Esophagus muscularis mucosa (tissue), 4 donors: ENCODE measurements at regions not wholly inside any gene's neighbourhood (a gene's known extent, or its start where the extent isn't known, plus 50 kb on each side); places are given as distances from the start of the nearest gene placed in this dataset.

Source experiments
- DNase-seq: peaks from one replicate; pipeline ENCODE4 v3.0.0-alpha.2; 2017; ENCODE audit errors: extremely low spot score
- H3K27ac ChIP-seq, 4 donors: fragments of 200-600 bp; sonication (generic); replicated peaks in 1 of 4; 1 replicate in 3 of 4; 2 replicates in 1 of 4; pipeline ENCODE4 v1.5.1; 2016 to 2019; ENCODE audit warnings: mild to moderate bottlenecking in 1 of 4
- H3K27me3 ChIP-seq, 4 donors: fragments of 200-600 bp; sonication (generic); one replicate each; pipeline versions ENCODE4 v1.5.1 to v1.6.0; 2016 to 2019
- H3K36me3 ChIP-seq, 4 donors: fragments of 200-600 bp; sonication (generic); one replicate each; pipeline ENCODE4 v1.5.1; 2016 to 2019
- H3K4me1 ChIP-seq, 4 donors: fragments of 200-600 bp; sonication (generic); one replicate each; pipeline ENCODE4 v1.5.1; 2016 to 2019
- H3K4me3 ChIP-seq, 4 donors: fragments of 200-600 bp; sonication (generic); 1 replicate in 2 of 4; 2 replicates in 2 of 4; pipeline ENCODE4 v1.5.1; 2016 to 2019; ENCODE audit warnings: mild to moderate bottlenecking in 4 of 4, moderate library complexity in 1 of 4
- H3K9me3 ChIP-seq, 4 donors: fragments of 200-600 bp; sonication (generic); 1 replicate in 3 of 4; 2 replicates in 1 of 4; pipeline ENCODE4 v1.5.1; 2016 to 2019
- CTCF ChIP-seq, 3 experiments: fragments of 200-600 bp in 2 of 3; fragments of 450-650 bp in 1 of 3; sonication (generic) in 2 of 3; IDR thresholded peaks; one replicate each; pipeline ENCODE4 v1.5.1; 2017 to 2019; ENCODE audit warnings: antibody characterized with exemption in 3 of 3, mild to moderate bottlenecking in 2 of 3, moderate library complexity in 1 of 3
- EP300 ChIP-seq: sonication (generic); formaldehyde crosslinking; IDR thresholded peaks from one replicate; pipeline ENCODE4 v1.6.1; 2017; ENCODE audit warnings: antibody characterized with exemption
- POLR2A ChIP-seq: fragments of 450-650 bp; IDR thresholded peaks from one replicate; pipeline ENCODE4 v1.6.1; 2017; ENCODE audit warnings: antibody characterized with exemption, moderate library complexity, mild to moderate bottlenecking, low read depth
- POLR2AphosphoS5 ChIP-seq, 2 donors: sonication (generic); formaldehyde crosslinking; IDR thresholded peaks; one replicate each; pipeline ENCODE4 v1.6.1; 2017; ENCODE audit warnings: antibody characterized with exemption in 2 of 2
- WGBS: methylation state at CpG from one replicate; pipeline ENCODE4 v1.1.5; 2018; 5-methylcytosine and 5-hydroxymethylcytosine counted together
- intact Hi-C: fragments of 100-400 bp; cut with DNase I; formaldehyde crosslinking; loops from one replicate; pipeline ENCODE4 v1.15.1; 2023

GRCh38 chr6:154594496-154595198 is 84.2 kb upstream of the CNKSR3 start:
- 93% methylated on average over 9 of the region's 9 CpGs for WGBS
- intact Hi-C loops, result no loop called here
- H3K9me3 ChIP-seq, result no peaks in the 10 kb centered on the region
- no peak for DNase-seq
- H3K4me1 ChIP-seq, result peaks cover 9 to 36% (median 22%) of the 10 kb centered on the region in 4 donors
- H3K36me3 ChIP-seq, result no peaks in the 10 kb centered on the region
- TF ChIP-seq EP300, result no peak
- no peak for TF ChIP-seq POLR2A
- TF ChIP-seq POLR2AphosphoS5 (IDR thresholded peaks at IDR 0.05), result no peak
- no peak for TF ChIP-seq CTCF (IDR thresholded peaks at IDR 0.05)
- H3K27me3 ChIP-seq, result no peaks in the 10 kb centered on the region
- H3K27ac ChIP-seq, result no peak overlapping the region
- no peak overlapping the region for H3K4me3 ChIP-seq

- WGBS, result 50% methylated on average over 1 of the region's 1 CpG
Measured at GRCh38 chr6:154595538-154595937, 85.1 kb upstream of the CNKSR3 start.

GRCh38 chr6:154596009-154596408 is 85.5 kb upstream of the CNKSR3 start:
- Histone ChIP-seq H3K27ac (no peak overlapping the region), H3K4me3 (no peak overlapping the region), H3K36me3 (no peaks in the 10 kb centered on the region), H3K9me3 (no peaks in the 10 kb centered on the region), H3K4me1 (peaks cover 9 to 36% (median 22%) of the 10 kb centered on the region in 4 donors), H3K27me3 (no peaks in the 10 kb centered on the region)
- no peak for TF ChIP-seq CTCF (IDR thresholded peaks at IDR 0.05)
- no peak for TF ChIP-seq POLR2A
- no peak for TF ChIP-seq EP300
- TF ChIP-seq POLR2AphosphoS5 (IDR thresholded peaks at IDR 0.05), result no peak
- no peak for DNase-seq
- intact Hi-C loops, result no loop called here
- 81% methylated on average over 2 of the region's 2 CpGs for WGBS

More at GRCh38 chr6:154595538-154595937, 85.1 kb upstream of the CNKSR3 start:
- H3K4me1 ChIP-seq, result peaks cover 9 to 36% (median 22%) of the 10 kb centered on the region in 4 donors
- no peaks in the 10 kb centered on the region for H3K9me3 ChIP-seq
- DNase-seq, result no peak
- intact Hi-C loops, result no loop called here
- H3K27ac ChIP-seq, result no peak overlapping the region
- H3K27me3 ChIP-seq, result no peaks in the 10 kb centered on the region
- H3K4me3 ChIP-seq, result no peak overlapping the region
- TF ChIP-seq POLR2A, result no peak
- TF ChIP-seq POLR2AphosphoS5 (IDR thresholded peaks at IDR 0.05), result no peak
- TF ChIP-seq EP300, result no peak
- TF ChIP-seq CTCF (IDR thresholded peaks at IDR 0.05), result no peak
- no peaks in the 10 kb centered on the region for H3K36me3 ChIP-seq

- no peak overlapping the region for H3K27ac ChIP-seq
- H3K36me3 ChIP-seq, result no peaks in the 10 kb centered on the region
- no peak for DNase-seq
- no peaks in the 10 kb centered on the region for H3K27me3 ChIP-seq
- H3K4me1 ChIP-seq, result peaks cover 9 to 36% (median 22%) of the 10 kb centered on the region in 4 donors
- 96% methylated on average over 2 of the region's 2 CpGs for WGBS
- H3K4me3 ChIP-seq, result no peak overlapping the region
- no peak for TF ChIP-seq POLR2AphosphoS5 (IDR thresholded peaks at IDR 0.05)
- TF ChIP-seq POLR2A, result no peak
- H3K9me3 ChIP-seq, result no peaks in the 10 kb centered on the region
- intact Hi-C loops, result no loop called here
Measured at GRCh38 chr6:154596701-154597100, 86.2 kb upstream of the CNKSR3 start.

- H3K4me1 ChIP-seq, result peaks cover 5 to 29% (median 16%) of the 10 kb centered on the region in 4 donors
- TF ChIP-seq POLR2AphosphoS5 (IDR thresholded peaks at IDR 0.05) (no peak), EP300 (no peak), CTCF (IDR thresholded peaks at IDR 0.05) (no peak), POLR2A (no peak)
- H3K27me3 ChIP-seq, result no peaks in the 10 kb centered on the region
- WGBS, result 94% methylated on average over 6 of the region's 6 CpGs
- no peak overlapping the region for H3K4me3 ChIP-seq
- peak overlapping the region in 3 of 4 donors; percentile 17 to 45 (median 45) for H3K27ac ChIP-seq
- intact Hi-C loops, result no loop called here
- no peak for DNase-seq
- no peaks in the 10 kb centered on the region for H3K9me3 ChIP-seq
- H3K36me3 ChIP-seq, result no peaks in the 10 kb centered on the region
Measured at GRCh38 chr6:154598399-154598798, 87.9 kb upstream of the CNKSR3 start.
